Hematopoietic multipotent progenitor cell (in vitro differentiated cells): ENCODE measurements at regions not wholly inside any gene's neighbourhood (a gene's known extent, or its start where the extent isn't known, plus 50 kb on each side); places are given as distances from the start of the nearest gene placed in this dataset.

Experiments
- DNase-seq, 3 donors: peaks; one replicate each; pipeline ENCODE4 v3.0.0-alpha.2; 2011 to 2015; ENCODE audit warnings: low read depth in 2 of 3, low spot score in 2 of 3

DNA sequence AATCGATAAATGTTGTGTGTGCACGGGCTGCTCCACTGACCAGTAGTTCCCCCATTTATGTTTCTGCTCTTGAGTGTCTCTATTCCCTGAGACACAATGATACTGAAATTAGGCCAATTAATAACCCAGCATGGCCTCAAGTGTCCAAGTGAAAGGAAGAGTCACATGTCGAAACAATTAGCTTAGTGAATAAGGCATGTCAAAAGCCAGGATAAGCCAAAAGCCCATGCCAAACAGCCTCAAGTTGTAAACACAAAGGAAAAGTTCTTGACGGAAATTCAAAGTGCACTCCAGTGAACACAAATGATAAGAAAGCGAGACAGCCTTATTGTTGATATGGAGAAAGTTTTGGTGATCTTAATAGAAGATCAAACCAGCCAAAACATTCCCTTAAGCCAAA is 167.1 kb upstream of the C1QTNF7 start:
- DNase-seq: no peak

DNA sequence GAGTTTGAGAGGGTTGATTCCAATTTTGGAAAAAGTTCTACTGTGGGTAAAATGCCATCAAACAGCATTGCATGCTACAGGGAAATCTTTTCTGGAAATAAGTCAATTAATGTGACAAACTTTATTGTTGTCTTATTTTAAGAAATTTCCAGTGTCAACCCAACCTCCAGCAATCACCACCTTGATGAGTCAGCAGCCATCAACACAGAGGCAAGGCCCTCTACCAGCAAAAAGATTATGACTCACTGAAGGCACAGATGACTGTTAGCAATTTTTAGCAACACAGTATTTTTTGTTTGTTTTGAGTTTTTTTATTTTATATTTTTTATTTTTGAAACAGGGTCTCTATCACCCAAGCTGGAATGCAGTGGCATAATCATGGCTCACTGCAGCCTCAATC is 165.4 kb upstream of the C1QTNF7 start:
- DNase-seq: no peak

- no peak for DNase-seq
These were observed 157.6 kb upstream of the C1QTNF7 start for GRCh38 chr4:15270201-15270600.

DNA sequence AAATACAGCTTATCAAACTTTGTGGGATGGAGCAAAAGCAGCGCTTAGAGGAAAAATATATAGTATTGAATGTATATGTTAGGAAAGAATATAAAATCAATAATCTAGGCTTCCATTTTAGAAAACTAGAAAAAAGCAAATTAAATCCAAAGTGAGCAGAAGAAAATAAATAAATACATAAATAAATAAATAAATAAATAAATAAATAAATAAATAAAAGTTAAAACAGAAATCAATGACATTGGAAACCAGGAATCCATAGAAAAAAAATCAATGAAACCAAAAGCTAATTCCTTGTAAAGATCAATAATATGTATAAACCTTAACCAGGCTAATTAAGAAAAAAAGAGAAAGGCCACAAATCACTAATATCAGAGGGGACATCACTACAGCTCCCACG is 141.8 kb upstream of the C1QTNF7 start:
- no peak for DNase-seq

DNA sequence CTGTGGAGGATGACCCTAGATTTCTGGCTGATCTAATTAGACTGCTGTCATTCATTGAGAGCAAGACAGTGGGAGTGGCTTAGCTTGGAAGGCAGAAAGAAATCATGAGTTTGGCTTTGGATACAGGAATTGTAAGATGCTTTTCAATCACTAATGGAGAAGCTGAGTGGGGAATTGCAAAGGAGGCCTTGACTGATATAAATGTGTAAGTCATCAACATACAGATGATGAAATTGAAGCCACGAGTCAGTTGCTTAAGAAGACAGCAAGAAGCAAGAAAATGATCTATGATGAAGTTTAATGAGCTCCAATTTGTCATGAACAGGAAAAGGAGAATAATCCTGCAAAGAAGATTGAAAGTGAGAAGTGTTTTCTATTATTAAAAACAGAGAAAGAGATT is 136.7 kb upstream of the C1QTNF7 start:
- no peak for DNase-seq

- DNase-seq: peak in 2 of 3 donors; percentile 43 to 80
These were observed 134.1 kb upstream of the C1QTNF7 start for GRCh38 chr4:15293711-15294110.

DNA sequence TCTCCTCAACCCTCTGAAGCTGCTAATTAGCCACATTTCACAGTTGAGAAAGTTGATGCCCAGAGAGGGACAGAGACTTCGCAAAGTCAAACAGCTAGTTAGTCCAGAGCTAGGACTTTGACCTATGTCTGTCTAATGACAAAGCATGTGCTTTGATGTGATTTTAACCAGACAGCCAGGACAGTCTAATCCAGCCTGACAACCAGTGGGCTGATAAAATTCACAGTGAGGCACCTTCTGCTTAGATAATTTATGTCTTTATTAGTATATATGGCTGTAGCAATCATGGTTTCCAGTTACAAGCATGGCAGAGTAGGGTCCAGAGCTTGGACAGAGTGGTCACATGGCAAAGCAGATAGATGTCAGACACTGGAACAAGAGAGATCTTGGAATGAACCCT is 133.6 kb upstream of the C1QTNF7 start:
- no peak for DNase-seq

DNA sequence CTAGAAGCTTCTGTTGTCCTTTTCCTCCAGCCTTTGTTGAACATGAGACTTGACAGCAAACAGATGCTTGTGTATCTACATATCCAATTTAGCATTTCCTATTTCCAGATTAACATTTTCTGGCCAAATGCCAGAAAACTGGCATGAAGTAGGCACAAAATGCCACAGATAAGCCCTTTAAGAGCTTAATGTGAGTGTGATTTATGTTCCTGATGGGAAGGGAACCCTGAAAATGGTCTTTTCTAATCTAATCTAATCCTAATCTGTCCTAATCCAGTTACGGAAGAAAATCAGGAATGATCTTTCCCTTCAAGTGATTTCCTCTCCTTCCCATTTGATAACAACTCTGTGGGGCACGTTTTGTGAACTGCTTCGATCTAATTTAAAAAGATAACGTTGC is 133.0 kb upstream of the C1QTNF7 start:
- DNase-seq: peak in 1 of 3 donors; percentile 26

DNA sequence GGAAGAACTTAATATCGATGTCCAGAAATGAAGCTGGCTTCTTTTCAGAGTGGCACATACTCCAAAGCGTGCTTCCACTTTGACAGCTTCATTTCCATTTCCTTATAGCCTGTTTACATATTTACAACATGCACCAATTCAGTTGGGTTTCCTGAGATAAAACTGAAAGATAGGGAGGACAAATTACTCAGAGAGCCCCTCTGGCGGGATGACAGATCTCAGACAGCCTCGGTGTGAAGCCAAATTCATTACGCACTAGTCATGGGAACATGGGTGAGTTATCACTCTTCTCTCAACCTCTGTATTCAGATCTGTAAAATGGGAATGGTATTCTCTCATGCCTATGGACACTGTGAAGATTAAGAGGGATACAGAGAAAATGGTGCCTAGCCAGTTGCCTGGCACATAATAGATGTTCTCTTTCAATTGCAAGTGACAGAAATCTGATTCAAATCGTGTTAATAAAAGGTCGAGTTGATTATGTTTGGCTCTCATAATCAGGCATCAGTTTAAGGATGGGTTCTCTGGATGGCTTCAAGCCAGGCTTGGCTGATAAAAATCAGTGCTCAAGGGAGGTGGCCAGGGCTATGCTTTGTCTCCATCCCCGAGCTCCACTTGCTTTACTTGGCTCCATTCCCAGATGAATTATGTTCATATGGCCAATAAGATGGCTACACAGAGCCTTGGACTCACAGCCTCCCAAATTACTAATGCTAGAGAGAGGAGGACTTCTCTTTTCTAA is 132.2 kb upstream of the C1QTNF7 start:
- DNase-seq: peak in 1 of 3 donors; percentile 5

DNA sequence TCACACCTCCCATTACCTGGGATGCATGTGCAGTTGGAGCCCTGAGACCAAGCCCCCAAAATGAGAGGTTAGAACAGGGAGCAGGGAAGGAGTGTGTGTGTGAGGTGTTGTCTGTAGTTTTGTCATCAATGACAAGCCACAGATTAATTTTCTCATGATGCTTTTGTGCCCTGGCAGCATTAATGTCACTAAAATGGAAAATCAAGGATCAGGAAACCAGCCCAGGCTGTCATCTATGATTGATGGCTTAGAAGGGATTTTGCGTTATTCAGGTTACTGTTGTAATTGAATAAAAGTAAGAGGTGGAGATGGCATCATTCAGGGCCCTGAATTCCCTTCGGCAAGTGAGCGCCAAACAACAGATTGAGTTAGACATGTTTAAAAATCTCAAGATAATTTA is 130.5 kb upstream of the C1QTNF7 start:
- no peak for DNase-seq

- no peak for DNase-seq
These were observed 128.2 kb upstream of the C1QTNF7 start for GRCh38 chr4:15299627-15300026.

DNA sequence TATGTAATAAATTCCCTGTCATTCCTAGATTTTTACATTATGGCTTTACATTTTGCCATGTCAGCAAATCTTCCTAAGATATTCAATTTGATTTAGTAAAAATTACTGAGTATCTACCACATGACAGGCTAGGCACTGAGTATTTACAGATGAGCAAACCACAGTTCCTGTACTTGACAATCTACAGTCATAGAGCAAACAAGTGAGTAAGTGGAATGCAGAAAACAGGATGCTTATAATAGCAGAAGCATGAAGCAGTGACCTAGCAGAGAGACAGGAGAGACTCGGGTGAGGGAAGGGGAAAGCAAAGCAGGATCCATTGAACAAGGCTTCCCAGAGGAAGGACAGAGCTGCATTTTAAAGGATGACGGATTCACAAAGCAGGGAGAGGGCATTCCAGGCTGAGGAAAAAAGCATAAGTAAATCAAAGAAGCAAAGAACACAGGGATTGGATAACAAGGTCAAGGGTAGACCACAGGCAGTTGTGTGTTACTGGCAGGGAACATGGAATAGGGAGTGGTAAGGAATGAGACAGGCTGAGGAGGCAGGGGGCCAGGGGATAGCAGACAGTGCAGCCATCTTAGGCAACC is 124.7 kb upstream of the C1QTNF7 start:
- DNase-seq: no peak

GRCh38 chr4:15314974-15315373 is 112.9 kb upstream of the C1QTNF7 start:
- DNase-seq: no peak

- no peak for DNase-seq
These were observed 110.6 kb upstream of the C1QTNF7 start for GRCh38 chr4:15317246-15317645.

- no peak for DNase-seq
These were observed 109.0 kb upstream of the C1QTNF7 start for GRCh38 chr4:15318621-15319348.

GRCh38 chr4:15320121-15320678 is 107.6 kb upstream of the C1QTNF7 start:
- DNase-seq: no peak

DNA sequence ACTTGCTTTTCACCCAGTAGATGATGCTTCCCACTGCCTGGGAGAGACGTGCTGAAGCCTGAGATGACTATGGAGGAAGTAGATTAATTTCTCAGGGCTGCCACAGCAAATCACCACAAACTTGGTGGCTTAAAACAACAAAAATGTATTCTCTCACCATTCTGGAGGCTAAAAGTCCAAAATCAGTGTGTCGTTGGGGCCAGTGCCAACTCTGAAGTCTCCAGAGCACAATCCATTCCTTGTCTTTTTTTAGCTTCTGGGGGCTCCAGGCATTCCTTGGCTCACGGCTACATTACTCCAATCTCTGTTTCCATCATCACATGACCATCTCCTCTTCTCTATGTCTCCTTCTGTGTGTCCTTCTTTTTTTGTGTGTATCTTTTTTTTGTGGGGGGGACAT is 105.8 kb upstream of the C1QTNF7 start:
- no peak for DNase-seq

- no peak for DNase-seq
These were observed 101.8 kb upstream of the C1QTNF7 start for GRCh38 chr4:15325987-15326386.

DNA sequence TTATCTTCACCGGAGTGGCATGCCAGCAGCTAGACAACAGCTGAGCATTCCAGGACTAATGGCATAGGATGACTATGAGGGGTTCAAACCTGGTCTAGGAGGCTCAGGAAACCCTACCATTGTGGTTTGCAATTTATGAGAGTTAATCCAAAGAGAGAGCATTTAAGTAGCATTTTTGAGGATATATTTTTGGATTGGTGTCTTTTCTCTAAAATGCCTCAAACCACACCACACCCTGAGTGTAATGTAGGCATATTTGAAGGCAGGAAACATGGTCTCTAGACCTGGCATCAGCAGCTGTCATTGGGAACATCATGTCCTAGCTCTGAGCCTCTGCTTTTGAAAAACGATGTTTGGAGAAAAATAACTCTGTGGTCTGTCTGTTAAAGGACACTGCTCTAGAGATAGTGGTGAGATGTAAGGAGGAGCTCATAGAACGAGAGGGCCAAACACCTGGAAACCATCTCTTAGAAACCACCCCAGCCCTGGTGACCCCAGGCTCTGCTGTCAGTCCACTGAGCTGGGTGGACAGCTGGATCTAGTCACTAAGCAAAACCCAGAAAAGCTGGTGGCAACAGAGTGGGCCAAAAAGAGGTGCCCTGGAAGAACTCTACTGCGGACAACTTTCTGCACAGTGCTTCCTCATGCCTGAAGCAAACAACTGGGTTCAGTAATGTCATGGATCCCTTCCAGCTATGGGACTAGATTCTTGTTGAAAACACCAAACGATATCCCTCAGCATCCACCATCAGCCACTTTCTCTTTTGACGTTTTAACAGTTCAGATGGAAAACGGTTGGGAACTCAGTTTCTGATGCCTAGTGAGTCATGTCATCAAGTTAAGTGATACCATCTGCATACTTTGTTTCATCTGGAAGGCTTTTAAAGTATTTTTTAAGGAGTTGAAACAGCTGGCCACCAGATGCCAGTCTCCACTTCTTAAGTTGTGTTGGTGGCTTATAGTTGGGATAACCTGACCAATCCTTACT is 100.2 kb upstream of the C1QTNF7 start:
- no peak for DNase-seq

DNA sequence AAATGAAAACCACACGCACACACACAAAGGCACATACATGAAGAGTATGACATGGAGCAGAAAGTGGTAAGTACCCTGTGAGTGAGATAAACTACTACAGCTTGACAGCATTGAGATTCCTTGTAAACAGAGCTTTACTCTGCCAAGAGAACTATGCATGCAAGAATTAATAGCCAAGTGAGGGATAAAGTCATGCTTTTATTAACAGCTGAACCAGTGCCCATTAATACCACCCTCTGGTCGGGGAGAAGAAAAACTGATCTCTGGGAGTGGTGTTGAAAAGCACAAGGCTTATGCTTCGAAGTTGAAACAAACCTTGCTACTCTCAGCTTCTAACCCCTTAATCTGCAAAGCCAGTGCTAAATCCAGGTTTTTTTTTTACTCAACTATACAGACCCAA is 95.9 kb upstream of the C1QTNF7 start:
- no peak for DNase-seq
